HG03045 (cell line): ENCODE measurements at regions not wholly inside any gene's neighbourhood (a gene's known extent, or its start where the extent isn't known, plus 50 kb on each side); places are given as distances from the start of the nearest gene placed in this dataset.
"Not testable (repeated sequence)": the region's sequence is repeated elsewhere in the genome, so short reads cannot be mapped to it uniquely, and the experiment has no call there.

Experiments used
- ATAC-seq: cut with Tn5 transposase; IDR thresholded peaks from one replicate; pipeline ENCODE4 v1.9.1; 2021; ENCODE audit warnings: mild to moderate bottlenecking, moderate library complexity; ENCODE audit not compliant: unreplicated experiment

DNA sequence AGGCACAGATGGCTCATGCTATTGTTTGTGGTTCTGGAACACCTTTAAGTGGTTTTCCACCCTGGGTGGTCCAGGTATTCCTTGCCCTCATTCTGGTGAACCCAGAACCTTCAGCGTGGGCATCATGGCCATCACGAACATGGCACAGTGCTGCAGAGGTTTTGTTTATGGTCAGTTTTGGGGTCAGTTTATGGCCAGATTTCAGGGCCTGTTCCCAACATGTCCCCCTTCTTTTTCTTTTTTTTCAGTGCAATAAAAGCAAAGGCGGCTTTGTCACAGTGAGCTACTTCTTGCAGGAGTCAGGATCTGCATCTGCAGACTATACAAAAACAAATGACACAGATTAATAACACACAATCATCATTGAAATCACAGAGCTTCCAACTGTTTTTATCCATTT, 1085.0 kb upstream of the ALCAM start:
- no peak for ATAC-seq

DNA sequence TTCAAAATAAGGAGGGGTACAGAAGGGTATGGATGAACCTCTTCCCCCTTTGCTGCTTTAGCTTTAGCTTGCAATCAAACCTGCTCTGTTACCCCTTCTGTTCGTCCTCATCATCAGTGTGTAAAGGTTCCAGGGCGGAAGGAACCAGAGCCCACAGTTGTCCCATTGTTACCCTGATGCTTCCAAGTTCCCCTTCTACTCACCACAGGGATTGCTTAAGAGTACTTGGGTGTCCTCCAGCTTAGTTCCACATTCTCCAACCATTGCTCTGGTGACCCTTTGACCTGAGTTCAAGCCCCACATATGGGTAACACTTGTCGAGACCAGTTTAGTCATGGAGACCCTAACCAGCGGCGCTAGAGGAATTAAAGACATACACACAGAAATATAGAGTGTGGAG, 1080.1 kb upstream of the ALCAM start:
- ATAC-seq: no peak

DNA sequence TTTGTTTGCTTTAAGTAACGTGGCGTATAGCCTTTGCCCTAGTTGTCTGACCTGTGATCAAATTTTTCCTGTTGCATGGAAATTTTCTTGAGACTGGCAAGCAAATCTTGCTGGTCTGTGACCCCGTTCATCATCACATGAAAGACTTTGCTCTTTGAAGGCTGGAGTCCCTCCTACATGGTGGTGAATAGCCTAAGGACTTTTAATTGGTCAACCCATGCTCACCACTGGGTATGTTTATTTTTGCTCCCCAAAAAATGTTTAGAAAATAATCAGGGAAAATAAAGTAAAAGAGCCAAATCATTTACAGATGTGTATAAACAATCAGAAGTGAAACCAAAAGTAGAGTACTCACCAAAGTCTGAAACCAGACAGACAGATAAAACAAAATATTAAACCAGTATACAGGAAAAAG, 1075.3 kb upstream of the ALCAM start:
- ATAC-seq: peak; percentile 63

- peak; percentile 26 for ATAC-seq
Measured at GRCh38 chr3:104291878-104292277, 1074.8 kb upstream of the ALCAM start.

- ATAC-seq: no peak
Measured at GRCh38 chr3:104297617-104298016, 1069.1 kb upstream of the ALCAM start.

GRCh38 chr3:104298662-104299061, 1068.0 kb upstream of the ALCAM start:
- no peak for ATAC-seq

GRCh38 chr3:104316118-104316517, 1050.6 kb upstream of the ALCAM start:
- ATAC-seq: no peak

GRCh38 chr3:104323226-104323625, 1043.5 kb upstream of the ALCAM start:
- ATAC-seq: no peak

DNA sequence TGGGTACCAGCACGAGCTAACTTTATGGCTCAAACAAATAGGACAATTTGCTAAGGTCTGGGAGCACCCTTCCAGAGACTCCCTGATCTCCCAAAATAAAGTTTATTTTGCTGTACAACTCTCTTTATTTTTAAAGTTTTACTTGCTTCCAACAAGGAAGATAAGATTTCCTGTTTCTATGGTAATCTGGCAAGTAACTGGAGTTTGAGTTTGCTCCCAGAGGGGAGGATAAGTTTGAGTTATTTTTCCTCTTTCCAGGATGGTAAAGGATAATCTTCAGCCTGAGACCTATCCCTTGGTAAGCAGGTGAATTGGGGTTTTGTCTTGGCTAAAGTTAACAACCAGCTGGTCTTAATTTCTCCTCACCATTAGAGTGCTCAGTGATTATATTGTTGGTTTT, 1019.4 kb upstream of the ALCAM start:
- ATAC-seq: no peak

DNA sequence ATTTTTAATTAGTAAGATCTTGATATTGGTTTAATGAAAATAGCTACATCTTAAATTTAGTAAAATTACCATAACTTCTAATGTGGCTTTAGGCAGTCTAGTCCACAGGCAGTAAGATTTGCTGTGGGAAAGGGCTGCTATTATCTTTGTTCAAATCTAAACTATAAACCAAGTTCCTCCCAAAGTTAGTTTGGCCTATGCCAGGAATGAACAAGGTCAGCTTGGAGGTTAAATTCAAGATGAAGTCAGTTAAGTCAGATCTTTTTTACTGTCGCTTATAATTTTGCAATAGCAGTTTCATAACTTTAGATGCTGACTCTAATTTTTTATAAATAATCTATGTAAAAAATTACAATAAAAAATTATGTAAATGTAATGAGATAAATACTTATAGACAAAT, 1016.9 kb upstream of the ALCAM start:
- ATAC-seq: no peak

GRCh38 chr3:104353951-104354350, 1012.8 kb upstream of the ALCAM start:
- ATAC-seq: no peak

DNA sequence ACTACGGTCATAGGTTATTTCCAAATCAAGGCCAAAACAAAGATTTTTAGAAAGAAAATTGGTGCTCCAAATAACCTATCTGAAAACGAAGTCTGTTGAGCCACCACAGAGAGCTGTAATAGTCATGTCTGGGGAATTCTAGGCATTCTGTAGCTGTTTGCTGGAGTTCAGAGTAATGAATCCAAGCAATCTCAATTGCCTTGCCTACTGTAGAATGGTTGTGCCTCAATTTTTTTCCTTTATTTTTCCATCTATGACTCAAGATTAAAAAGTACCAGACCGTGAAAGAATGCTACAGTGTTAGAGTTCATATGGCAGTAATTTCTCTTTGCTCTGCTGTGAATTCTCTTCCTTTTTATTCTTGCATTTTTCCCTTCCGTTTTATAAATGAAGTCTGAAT, 1007.2 kb upstream of the ALCAM start:
- no peak for ATAC-seq

DNA sequence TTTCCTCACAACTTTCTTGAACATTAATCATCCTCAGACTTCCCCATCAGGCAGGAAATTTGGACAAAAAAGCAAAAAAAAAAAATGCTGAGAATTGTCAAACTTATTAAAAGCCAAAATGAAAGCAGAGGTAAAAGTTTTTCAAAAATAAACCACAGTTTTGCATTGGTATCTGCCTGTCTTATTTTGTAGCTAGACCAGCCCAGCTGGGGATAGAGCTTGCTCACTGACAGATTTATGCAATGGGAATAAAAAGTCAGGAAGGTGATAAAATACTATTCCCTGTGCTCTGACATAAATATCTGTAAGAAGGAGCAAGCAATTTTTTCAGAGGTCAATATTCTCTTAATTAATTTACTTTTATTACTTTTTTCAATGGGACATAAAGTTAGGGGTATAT, 1006.7 kb upstream of the ALCAM start:
- ATAC-seq: no peak

- ATAC-seq: not testable (repeated sequence)
Measured at GRCh38 chr3:104361748-104362147, 1005.0 kb upstream of the ALCAM start.

GRCh38 chr3:104362319-104362718, 1004.4 kb upstream of the ALCAM start:
- no peak for ATAC-seq

GRCh38 chr3:104367000-104367399, 999.7 kb upstream of the ALCAM start:
- no peak for ATAC-seq

DNA sequence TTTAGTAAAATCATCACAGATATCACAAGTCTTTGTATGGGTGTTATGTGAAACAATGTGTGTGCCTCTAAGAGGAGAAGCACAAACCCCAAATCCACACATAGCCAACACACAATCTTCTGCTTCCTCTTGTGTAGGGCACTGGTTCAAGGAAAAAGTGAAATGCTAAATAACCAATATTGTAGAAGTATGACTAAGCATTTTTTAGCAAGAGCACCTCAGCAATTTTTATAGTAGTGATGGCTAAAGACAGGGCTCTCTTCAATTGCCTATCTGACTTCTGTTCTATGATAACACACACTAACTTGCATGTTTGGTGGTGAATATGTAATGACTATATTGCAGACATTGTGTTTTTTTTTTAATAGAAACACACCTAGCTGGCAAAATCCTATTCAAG, 997.9 kb upstream of the ALCAM start:
- ATAC-seq: no peak

- ATAC-seq: no peak
Measured at GRCh38 chr3:104385421-104385820, 981.3 kb upstream of the ALCAM start.

GRCh38 chr3:104388619-104389018, 978.1 kb upstream of the ALCAM start:
- no peak for ATAC-seq

- ATAC-seq: no peak
Measured at GRCh38 chr3:104392327-104392726, 974.4 kb upstream of the ALCAM start.

DNA sequence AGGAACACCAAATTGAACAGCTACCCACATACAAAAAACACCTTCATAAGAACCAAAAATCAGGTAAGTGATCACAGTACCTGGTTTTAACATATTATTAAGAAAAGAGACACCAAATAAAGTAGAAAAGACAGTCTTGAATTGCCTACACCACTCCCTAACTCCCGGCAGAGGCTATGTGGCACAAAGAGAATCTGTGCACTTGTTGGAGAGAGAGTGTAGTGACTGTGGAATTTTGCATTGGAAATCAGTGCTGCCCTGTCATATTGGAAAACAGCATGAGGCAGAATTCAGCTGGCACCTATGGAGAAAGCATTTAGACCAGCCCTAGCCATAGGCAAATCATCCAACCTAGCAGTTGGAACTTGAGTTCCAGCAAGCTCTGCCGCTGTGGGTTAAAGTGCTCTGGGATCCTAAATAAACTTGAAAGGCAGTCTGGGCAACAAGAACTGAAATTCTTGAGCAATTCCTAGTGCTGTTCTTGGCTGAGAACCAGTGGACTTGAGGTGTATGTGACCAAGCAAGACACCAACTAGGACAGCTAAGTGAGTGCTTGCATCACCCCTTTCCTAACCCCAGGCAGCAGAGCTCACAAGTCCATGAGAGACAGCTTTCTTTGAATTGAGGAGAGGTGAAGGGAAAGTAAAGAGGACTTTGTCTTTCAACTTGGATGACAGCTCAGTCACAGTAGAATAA, 969.6 kb upstream of the ALCAM start:
- ATAC-seq: no peak

DNA sequence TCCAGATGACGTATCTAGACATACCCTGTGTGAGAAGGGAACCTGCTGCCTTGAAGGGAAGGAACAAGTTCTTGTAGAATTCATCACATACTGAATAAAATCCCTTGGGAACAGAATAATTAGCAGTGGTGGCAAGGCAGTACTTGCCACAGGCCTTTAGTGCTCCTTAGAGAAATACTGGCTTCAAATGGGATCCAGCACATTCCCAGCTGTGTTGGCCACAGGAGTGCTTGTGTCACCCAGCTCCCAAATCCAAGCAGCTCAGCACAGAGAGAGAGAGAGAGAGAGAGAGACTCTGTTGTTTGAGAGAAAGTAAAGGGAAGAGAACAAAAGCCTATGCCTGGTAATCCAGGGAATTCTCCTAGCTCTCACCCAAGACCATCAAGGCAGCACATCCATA, 969.0 kb upstream of the ALCAM start:
- ATAC-seq: no peak

DNA sequence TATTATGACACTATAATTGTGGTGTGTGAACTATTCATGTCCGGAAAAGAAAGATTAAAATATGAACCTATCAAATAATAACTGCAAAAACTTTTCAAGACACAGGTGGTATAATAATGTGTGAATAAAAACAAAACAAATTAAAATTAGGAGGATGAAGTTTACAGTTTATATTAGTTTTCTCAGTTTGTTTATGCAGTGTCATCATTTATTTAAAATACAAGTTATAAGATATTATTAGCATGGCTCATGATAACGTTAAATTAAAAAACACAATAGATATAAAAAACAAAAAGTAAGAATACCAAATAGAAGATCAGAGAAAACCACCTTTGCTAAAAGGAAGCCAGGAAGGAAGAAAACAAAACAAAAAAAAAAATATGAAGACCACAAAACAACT, 963.8 kb upstream of the ALCAM start:
- no peak for ATAC-seq
